GM06990 (cell line): ENCODE measurements at regions not wholly inside any gene's neighbourhood (a gene's known extent, or its start where the extent isn't known, plus 50 kb on each side); places are given as distances from the start of the nearest gene placed in this dataset.

Experiments used
- DNase-seq: peaks from one replicate; pipeline ENCODE4 v3.0.0-alpha.2; 2011; ENCODE audit not compliant: insufficient read length; ENCODE audit errors: extremely low read depth
- H3K27me3 ChIP-seq: replicated peaks from 2 replicates; pipeline ENCODE4 v1.6.0; 2011; ENCODE audit warnings: low read length; ENCODE audit not compliant: control insufficient read depth, insufficient read depth
- H3K36me3 ChIP-seq: 2 replicates; pipeline ENCODE4 v1.5.1; 2011; ENCODE audit warnings: low read length; ENCODE audit not compliant: control insufficient read depth, insufficient read depth
- H3K4me3 ChIP-seq: replicated peaks from 2 replicates; pipeline ENCODE4 v1.5.1; 2011; ENCODE audit warnings: low read depth, mild to moderate bottlenecking, control low read depth, low read length
- TF ChIP-seq, protein P1 (sequence below): IDR thresholded peaks from 2 replicates; pipeline ENCODE4 v1.5.1; 2011; ENCODE audit warnings: low read length, control low read depth, mild to moderate bottlenecking, inconsistent platforms; ENCODE audit not compliant: insufficient read depth, poor library complexity, severe bottlenecking

DNA sequence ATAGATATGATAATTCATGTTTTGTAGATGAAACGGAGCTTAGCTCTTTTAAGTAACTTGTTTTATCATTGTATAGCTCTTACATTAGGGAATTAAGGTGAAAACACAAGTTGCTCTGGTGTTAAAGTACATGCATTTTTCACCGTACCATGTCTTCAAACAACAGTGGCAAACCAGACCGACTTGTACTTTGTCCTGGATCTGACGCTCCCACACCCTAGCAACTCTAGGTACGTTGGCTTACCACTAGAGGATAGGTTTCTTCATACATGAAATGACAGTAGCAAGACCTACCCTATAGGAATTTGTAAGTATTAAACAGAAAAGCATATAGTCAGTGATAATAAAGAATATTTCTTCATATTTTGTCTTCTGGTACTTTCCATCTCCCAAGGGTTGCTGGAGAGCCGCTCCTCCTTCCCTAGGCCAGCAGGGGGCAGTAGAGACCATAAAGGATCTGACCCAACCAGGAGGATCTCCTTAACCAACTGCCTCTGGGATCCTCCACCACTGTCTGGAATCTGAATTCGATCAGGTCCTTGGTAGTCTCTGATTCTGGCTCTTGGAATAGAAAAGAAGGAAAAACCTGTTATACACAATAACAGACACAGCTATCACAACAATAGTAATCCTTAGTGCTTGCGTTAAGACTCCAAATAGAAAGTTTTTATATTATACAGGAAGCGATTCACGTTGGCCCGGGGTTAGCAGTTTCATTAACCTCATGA, 136.7 kb downstream of the CAVIN4 start:
- Histone ChIP-seq H3K27me3 (no peaks in the 10 kb centered on the region), H3K36me3 (no peaks in the 10 kb centered on the region), H3K4me3 (no peak overlapping the region)
- no peak for DNase-seq
- TF ChIP-seq, protein P1, sequence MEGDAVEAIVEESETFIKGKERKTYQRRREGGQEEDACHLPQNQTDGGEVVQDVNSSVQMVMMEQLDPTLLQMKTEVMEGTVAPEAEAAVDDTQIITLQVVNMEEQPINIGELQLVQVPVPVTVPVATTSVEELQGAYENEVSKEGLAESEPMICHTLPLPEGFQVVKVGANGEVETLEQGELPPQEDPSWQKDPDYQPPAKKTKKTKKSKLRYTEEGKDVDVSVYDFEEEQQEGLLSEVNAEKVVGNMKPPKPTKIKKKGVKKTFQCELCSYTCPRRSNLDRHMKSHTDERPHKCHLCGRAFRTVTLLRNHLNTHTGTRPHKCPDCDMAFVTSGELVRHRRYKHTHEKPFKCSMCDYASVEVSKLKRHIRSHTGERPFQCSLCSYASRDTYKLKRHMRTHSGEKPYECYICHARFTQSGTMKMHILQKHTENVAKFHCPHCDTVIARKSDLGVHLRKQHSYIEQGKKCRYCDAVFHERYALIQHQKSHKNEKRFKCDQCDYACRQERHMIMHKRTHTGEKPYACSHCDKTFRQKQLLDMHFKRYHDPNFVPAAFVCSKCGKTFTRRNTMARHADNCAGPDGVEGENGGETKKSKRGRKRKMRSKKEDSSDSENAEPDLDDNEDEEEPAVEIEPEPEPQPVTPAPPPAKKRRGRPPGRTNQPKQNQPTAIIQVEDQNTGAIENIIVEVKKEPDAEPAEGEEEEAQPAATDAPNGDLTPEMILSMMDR: peak; percentile 91

DNA sequence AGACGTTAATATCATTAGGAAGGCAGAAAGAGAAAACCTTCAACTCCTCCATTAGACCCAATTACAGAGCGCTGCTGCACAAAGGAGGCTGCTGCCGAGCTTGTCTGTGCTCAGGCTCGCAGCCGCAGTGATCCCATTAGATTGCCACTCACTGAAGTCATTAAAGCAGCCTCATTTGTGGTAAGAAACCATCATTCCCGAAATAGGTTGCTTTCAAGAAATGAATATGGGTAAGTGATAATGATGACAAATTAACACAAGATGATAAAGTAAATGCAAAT, 137.2 kb downstream of the CAVIN4 start:
- Histone ChIP-seq H3K4me3 (no peak overlapping the region), H3K36me3 (no peaks in the 10 kb centered on the region), H3K27me3 (no peaks in the 10 kb centered on the region)
- TF ChIP-seq, protein P1: no peak
- no peak for DNase-seq

DNA sequence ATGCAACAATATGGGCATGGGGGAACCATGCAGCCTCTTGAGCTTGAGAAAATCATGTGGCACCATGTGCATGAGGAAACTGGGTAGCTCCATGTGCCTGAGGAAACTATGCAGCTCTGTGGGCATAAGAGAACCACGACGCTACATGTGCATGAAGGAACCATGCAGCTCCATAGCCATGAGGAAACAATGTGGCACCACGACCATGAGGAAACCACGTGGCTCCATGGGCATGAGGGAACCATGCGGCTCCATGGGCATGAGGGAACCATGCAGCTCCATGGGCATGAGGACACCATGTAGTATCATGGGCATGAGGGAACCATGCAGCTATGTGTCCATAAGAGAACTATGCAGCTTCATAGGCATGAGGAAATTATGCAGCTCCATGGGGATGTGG, 140.8 kb downstream of the CAVIN4 start:
- TF ChIP-seq, protein P1: no peak
- H3K4me3 ChIP-seq: no peak overlapping the region
- DNase-seq: no peak
- H3K27me3 ChIP-seq: no peaks in the 10 kb centered on the region
- no peaks in the 10 kb centered on the region for H3K36me3 ChIP-seq

DNA sequence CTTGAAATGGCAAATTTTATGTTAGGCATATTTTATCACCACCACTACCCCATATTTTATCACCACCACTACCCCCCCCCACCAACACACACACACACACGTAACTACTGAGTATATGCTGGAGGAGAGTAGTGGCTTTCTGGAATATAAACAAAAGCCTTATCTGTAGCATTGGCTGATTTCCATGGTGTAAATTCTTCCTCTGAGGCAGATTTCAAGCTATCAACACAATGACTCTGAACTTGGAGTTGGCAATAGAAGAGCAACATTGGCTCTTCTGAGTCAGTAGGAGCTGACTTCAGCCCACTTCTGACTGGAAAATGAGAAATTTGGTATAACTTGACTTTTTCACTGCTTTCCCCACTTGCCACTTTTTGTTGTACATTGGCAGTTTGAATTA, 143.0 kb downstream of the CAVIN4 start:
- H3K4me3 ChIP-seq: no peak overlapping the region
- no peaks in the 10 kb centered on the region for H3K36me3 ChIP-seq
- no peak for DNase-seq

DNA sequence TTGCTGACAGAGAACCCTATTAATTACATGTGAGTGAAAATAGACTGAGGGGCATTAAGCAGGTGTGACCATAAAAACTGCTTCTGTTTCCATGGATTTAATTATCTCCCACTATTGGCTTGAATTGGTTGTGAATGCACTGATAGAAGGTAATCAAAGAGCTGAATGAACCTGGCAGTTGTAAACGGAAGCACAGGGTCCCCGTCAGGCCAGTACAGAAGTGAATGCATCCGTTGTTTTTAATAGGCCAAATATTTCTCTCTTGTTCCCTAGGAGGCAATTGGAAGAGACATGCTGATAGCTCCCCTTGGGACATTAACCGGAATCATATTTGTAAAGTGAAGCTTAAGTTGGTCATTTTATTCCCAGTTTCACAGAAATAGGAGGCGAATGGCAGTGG, 147.0 kb downstream of the CAVIN4 start:
- TF ChIP-seq, protein P1: no peak
- DNase-seq: no peak
- H3K36me3 ChIP-seq: no peaks in the 10 kb centered on the region
- no peaks in the 10 kb centered on the region for H3K27me3 ChIP-seq
- H3K4me3 ChIP-seq: no peak overlapping the region

More for the DNA sequence above, 143.0 kb downstream of the CAVIN4 start:
- TF ChIP-seq, protein P1: no peak
- no peaks in the 10 kb centered on the region for H3K27me3 ChIP-seq

- H3K36me3 ChIP-seq: no peaks in the 10 kb centered on the region
- H3K4me3 ChIP-seq: no peak overlapping the region
- DNase-seq: no peak
- no peaks in the 10 kb centered on the region for H3K27me3 ChIP-seq
- TF ChIP-seq, protein P1: no peak
These were observed 147.5 kb downstream of the CAVIN4 start for GRCh38 chr9:100725371-100725770.
